A673 (cell line): ENCODE measurements at regions not wholly inside any gene's neighbourhood (a gene's known extent, or its start where the extent isn't known, plus 50 kb on each side); places are given as distances from the start of the nearest gene placed in this dataset.

Experiments
- BruUV-seq: library from RNA; stranded (reverse); fragments of 400-500 nt; replicated peaks from 2 replicates; lab custom pipeline; 2021; lab: Mats Ljungman, UMichigan
- CTCF ChIA-PET: fragments of 300-600 bp; sonication (Branson Sonifier 250); formaldehyde crosslinking; loops from one replicate; lab custom pipeline; 2022; ENCODE audit warnings: antibody characterized with exemption; lab: Charles Lee
- POLR2A ChIA-PET: fragments of 300-600 bp; sonication (Branson Sonifier 250); formaldehyde crosslinking; loops from one replicate; lab custom pipeline; 2022; ENCODE audit warnings: antibody characterized with exemption; ENCODE audit not compliant: low non-redundant PET; lab: Charles Lee
- DNase-seq: peaks from one replicate; pipeline ENCODE4 v3.0.0-alpha.2; 2015; ENCODE audit warnings: low spot score
- H3K27ac ChIP-seq: fragments of 200-600 bp; sonication (generic); 2 replicates; pipeline ENCODE4 v1.5.1; 2016; ENCODE audit warnings: mixed run types, low read depth, mild to moderate bottlenecking, mixed read lengths, antibody characterized with exemption, low read length; ENCODE audit not compliant: poor library complexity, severe bottlenecking
- H3K27me3 ChIP-seq: fragments of 200-600 bp; sonication (generic); replicated peaks from 2 replicates; pipeline ENCODE4 v1.6.1; 2017; ENCODE audit warnings: mixed run types, low read depth, mild to moderate bottlenecking, mixed read lengths, antibody characterized with exemption, low read length; ENCODE audit not compliant: insufficient read depth, poor library complexity
- H3K36me3 ChIP-seq: fragments of 200-600 bp; sonication (generic); 2 replicates; pipeline ENCODE4 v1.6.1; 2016; ENCODE audit warnings: mixed run types, mild to moderate bottlenecking, mixed read lengths, antibody characterized with exemption, low read length; ENCODE audit not compliant: insufficient read depth, poor library complexity, severe bottlenecking
- H3K4me1 ChIP-seq: fragments of 200-600 bp; sonication (generic); 2 replicates; pipeline ENCODE4 v1.6.1; 2017; ENCODE audit warnings: mixed run types, mild to moderate bottlenecking, mixed read lengths, antibody characterized with exemption, low read length; ENCODE audit not compliant: insufficient read depth, poor library complexity, severe bottlenecking
- H3K4me3 ChIP-seq: fragments of 200-600 bp; sonication (generic); 2 replicates; pipeline ENCODE4 v1.5.1; 2016; ENCODE audit warnings: low read depth, mixed run types, mild to moderate bottlenecking, mixed read lengths, low read length; ENCODE audit not compliant: poor library complexity, severe bottlenecking
- H3K9me3 ChIP-seq: fragments of 200-600 bp; sonication (generic); 2 replicates; pipeline ENCODE4 v1.6.1; 2016; ENCODE audit warnings: mixed run types, low read depth, mild to moderate bottlenecking, mixed read lengths, antibody characterized with exemption, low read length; ENCODE audit not compliant: poor library complexity, severe bottlenecking
- EZH2 ChIP-seq: fragments of 200-600 bp; sonication (generic); IDR thresholded peaks from 2 replicates; pipeline ENCODE4 v1.6.1; 2017; ENCODE audit warnings: borderline replicate concordance, low read depth, mild to moderate bottlenecking, mixed read lengths, antibody characterized with exemption, low read length; ENCODE audit not compliant: poor library complexity, severe bottlenecking
- intact Hi-C: fragments of 100-400 bp; cut with micrococcal nuclease; formaldehyde crosslinking; loops from one replicate; pipeline ENCODE4 v1.10.0; 2022; ENCODE audit not compliant: unreplicated experiment
- TF ChIP-seq, protein P1 (sequence below): fragments of 300-800, 200-600 bp; sonication (generic); conservative IDR thresholded peaks from 2 replicates; pipeline ENCODE4 v1.5.1; 2017; ENCODE audit warnings: low read depth, mild to moderate bottlenecking, antibody characterized with exemption, low read length, moderate library complexity, mixed read lengths

DNA sequence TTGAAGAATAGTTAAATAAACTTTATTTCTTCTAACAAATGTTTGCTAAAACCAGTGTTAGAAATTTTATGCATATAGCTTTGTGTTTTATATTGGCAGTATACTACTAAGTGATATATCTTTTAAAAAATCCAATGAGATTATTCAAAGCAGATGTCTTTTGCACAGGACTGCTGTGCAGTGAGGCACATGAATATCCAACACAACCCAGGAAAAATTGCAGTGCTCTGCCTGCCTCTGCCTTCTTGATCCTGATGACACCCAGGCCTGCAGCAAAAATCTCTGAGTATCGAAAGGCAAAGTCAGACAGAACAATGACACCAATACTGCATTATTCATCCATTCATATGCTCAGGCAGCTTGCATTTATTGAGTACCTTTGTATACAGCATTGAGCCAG lies 1076.5 kb upstream of the ARRDC3 start:
- ChIA-PET CTCF (no interaction called here), POLR2A (no interaction called here)
- DNase-seq: no peak
- Histone ChIP-seq H3K4me3 (no peak overlapping the region), H3K36me3 (no peaks in the 10 kb centered on the region), H3K9me3 (no peaks in the 10 kb centered on the region), H3K27ac (no peak overlapping the region), H3K4me1 (no peaks in the 10 kb centered on the region), H3K27me3 (no peaks in the 10 kb centered on the region)
- BruUV-seq: no TSS peak
- TF ChIP-seq, protein P1, sequence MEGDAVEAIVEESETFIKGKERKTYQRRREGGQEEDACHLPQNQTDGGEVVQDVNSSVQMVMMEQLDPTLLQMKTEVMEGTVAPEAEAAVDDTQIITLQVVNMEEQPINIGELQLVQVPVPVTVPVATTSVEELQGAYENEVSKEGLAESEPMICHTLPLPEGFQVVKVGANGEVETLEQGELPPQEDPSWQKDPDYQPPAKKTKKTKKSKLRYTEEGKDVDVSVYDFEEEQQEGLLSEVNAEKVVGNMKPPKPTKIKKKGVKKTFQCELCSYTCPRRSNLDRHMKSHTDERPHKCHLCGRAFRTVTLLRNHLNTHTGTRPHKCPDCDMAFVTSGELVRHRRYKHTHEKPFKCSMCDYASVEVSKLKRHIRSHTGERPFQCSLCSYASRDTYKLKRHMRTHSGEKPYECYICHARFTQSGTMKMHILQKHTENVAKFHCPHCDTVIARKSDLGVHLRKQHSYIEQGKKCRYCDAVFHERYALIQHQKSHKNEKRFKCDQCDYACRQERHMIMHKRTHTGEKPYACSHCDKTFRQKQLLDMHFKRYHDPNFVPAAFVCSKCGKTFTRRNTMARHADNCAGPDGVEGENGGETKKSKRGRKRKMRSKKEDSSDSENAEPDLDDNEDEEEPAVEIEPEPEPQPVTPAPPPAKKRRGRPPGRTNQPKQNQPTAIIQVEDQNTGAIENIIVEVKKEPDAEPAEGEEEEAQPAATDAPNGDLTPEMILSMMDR: no peak
- TF ChIP-seq EZH2: no peak
- intact Hi-C loops: no loop called here

DNA sequence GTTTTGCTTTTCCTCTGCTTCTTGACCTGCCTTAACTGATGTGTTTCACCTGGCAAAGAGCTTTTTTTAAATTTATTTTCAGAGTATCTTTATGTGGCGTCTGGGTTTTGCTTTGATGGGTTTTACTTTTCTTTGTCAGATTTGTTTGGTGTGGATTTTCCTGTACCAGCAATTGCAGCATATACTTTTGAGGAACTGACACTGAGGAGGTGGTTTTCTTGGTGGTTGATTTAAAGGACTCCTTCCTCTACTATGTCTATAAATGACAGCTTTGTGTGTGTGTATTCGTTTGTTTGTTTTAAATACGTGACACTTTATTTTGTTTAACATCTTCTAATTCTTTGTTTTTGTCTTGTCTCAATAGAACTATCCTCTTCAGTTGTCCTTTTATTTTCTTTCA lies 1071.9 kb upstream of the ARRDC3 start:
- no peaks in the 10 kb centered on the region for H3K9me3 ChIP-seq
- TF ChIP-seq EZH2: no peak
- TF ChIP-seq, protein P1: no peak
- BruUV-seq: no TSS peak
- no peaks in the 10 kb centered on the region for H3K4me1 ChIP-seq
- intact Hi-C loops: no loop called here
- no peak overlapping the region for H3K4me3 ChIP-seq
- no peak for DNase-seq
- H3K27me3 ChIP-seq: no peaks in the 10 kb centered on the region
- ChIA-PET CTCF (no interaction called here), POLR2A (no interaction called here)
- H3K36me3 ChIP-seq: no peaks in the 10 kb centered on the region
- no peak overlapping the region for H3K27ac ChIP-seq

GRCh38 chr5:92444888-92445287 lies 1061.8 kb upstream of the ARRDC3 start:
- CTCF ChIA-PET: no interaction called here
- Histone ChIP-seq H3K27me3 (no peaks in the 10 kb centered on the region), H3K9me3 (no peaks in the 10 kb centered on the region), H3K36me3 (no peaks in the 10 kb centered on the region), H3K4me1 (no peaks in the 10 kb centered on the region), H3K27ac (no peak overlapping the region), H3K4me3 (no peak overlapping the region)
- POLR2A ChIA-PET: no interaction called here
- BruUV-seq: no TSS peak
- intact Hi-C loops: no loop called here
- TF ChIP-seq, protein P1: no peak
- TF ChIP-seq EZH2: no peak
- no peak for DNase-seq
